ENCODE measurements at regions not wholly inside any gene's neighbourhood (a gene's known extent, or its start where the extent isn't known, plus 50 kb on each side); places are given as distances from the start of the nearest gene placed in this dataset.

DNA sequence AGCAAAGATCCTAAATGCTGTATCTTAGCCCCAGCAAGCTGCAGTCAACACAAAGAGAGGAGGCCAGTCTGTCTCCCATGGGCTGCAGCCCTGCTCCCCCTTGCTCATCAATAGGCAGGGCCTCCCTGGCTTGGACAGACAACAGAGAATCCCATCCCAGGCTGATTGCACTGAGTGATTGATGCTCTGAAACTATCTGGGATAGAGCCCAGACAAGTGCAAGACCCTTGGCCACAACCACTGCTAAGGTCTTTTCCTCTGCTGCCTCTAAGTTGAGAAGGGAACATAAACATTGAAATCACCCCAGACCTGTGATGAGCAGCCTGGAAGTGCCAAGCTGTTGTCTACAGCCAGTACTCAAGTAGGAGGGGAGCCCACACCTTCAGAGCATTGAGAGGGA, 661.0 kb upstream of the CDH18 start:
- TF ChIP-seq, protein P1, sequence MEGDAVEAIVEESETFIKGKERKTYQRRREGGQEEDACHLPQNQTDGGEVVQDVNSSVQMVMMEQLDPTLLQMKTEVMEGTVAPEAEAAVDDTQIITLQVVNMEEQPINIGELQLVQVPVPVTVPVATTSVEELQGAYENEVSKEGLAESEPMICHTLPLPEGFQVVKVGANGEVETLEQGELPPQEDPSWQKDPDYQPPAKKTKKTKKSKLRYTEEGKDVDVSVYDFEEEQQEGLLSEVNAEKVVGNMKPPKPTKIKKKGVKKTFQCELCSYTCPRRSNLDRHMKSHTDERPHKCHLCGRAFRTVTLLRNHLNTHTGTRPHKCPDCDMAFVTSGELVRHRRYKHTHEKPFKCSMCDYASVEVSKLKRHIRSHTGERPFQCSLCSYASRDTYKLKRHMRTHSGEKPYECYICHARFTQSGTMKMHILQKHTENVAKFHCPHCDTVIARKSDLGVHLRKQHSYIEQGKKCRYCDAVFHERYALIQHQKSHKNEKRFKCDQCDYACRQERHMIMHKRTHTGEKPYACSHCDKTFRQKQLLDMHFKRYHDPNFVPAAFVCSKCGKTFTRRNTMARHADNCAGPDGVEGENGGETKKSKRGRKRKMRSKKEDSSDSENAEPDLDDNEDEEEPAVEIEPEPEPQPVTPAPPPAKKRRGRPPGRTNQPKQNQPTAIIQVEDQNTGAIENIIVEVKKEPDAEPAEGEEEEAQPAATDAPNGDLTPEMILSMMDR (IDR thresholded peaks at IDR 0.05; ENCODE audit: low read depth, low read length), result no peak
- TF ChIP-seq EZH2phosphoT487 (IDR thresholded peaks at IDR 0.05; ENCODE audit: low read depth), result no peak
